Adrenal gland (tissue), 5 donors: ENCODE measurements at regions not wholly inside any gene's neighbourhood (a gene's known extent, or its start where the extent isn't known, plus 50 kb on each side); places are given as distances from the start of the nearest gene placed in this dataset.

ENCODE experiments used
- CTCF ChIP-seq, 6 experiments: fragments of 450-650 bp in 4 of 6; fragments of 200-600 bp in 2 of 6; sonication (generic) in 1 of 6; IDR thresholded peaks; 1 replicate in 5 of 6; 2 replicates in 1 of 6; pipeline versions ENCODE4 v1.5.1 to v1.8.0; 2016 to 2021; ENCODE audit warnings: antibody characterized with exemption in 6 of 6, mild to moderate bottlenecking in 2 of 6, moderate library complexity in 1 of 6
- POLR2A ChIP-seq, 2 donors: fragments of 450-650 bp; IDR thresholded peaks; one replicate each; pipeline ENCODE4 v1.6.1; 2017; ENCODE audit warnings: antibody characterized with exemption in 2 of 2, mild to moderate bottlenecking in 2 of 2, moderate library complexity in 1 of 2
- donor health status: DM: no; HTN: no; CAD: no.

DNA sequence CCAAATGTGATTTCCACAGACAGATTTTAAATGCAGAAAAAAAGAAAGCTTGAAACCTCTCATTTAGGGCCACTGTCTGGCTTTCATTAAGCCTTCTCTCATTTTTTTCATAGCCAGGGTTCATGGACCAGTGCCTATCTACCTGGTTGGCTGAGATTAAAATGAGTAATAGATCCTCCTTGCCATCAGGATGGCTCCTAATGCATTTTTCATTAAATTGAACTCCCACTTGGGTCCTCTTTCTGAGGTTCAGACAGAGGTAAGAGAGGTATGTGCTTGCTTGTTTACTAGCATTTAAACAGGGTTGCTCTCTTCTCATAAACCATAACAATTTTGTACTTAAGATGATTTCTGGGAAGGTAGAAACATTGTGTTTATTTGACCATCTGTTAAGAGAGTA is 473.0 kb downstream of the TBC1D4 start:
- TF ChIP-seq CTCF (IDR thresholded peaks at IDR 0.05) (no peak), POLR2A (IDR thresholded peaks at IDR 0.05) (no peak)
